Fibroblast of villous mesenchyme (primary cell): ENCODE measurements at regions not wholly inside any gene's neighbourhood (a gene's known extent, or its start where the extent isn't known, plus 50 kb on each side); places are given as distances from the start of the nearest gene placed in this dataset.

Source experiments
- DNase-seq: peaks from one replicate; pipeline ENCODE4 v3.0.0-alpha.2; 2010; ENCODE audit warnings: low read depth
- H3K4me3 ChIP-seq: 2 replicates; pipeline ENCODE4 v1.5.1; 2011; ENCODE audit warnings: low read depth, mild to moderate bottlenecking, low read length
- TF ChIP-seq, protein P1 (sequence below): IDR thresholded peaks from 2 replicates; pipeline ENCODE4 v1.5.1; 2012; ENCODE audit warnings: low read depth, mild to moderate bottlenecking, low read length; ENCODE audit not compliant: insufficient read depth

GRCh38 chr5:63697811-63698210, 264.4 kb downstream of the HTR1A start:
- TF ChIP-seq, protein P1, sequence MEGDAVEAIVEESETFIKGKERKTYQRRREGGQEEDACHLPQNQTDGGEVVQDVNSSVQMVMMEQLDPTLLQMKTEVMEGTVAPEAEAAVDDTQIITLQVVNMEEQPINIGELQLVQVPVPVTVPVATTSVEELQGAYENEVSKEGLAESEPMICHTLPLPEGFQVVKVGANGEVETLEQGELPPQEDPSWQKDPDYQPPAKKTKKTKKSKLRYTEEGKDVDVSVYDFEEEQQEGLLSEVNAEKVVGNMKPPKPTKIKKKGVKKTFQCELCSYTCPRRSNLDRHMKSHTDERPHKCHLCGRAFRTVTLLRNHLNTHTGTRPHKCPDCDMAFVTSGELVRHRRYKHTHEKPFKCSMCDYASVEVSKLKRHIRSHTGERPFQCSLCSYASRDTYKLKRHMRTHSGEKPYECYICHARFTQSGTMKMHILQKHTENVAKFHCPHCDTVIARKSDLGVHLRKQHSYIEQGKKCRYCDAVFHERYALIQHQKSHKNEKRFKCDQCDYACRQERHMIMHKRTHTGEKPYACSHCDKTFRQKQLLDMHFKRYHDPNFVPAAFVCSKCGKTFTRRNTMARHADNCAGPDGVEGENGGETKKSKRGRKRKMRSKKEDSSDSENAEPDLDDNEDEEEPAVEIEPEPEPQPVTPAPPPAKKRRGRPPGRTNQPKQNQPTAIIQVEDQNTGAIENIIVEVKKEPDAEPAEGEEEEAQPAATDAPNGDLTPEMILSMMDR = no peak
- peak; percentile 8 for DNase-seq
- no peak overlapping the region for H3K4me3 ChIP-seq

DNA sequence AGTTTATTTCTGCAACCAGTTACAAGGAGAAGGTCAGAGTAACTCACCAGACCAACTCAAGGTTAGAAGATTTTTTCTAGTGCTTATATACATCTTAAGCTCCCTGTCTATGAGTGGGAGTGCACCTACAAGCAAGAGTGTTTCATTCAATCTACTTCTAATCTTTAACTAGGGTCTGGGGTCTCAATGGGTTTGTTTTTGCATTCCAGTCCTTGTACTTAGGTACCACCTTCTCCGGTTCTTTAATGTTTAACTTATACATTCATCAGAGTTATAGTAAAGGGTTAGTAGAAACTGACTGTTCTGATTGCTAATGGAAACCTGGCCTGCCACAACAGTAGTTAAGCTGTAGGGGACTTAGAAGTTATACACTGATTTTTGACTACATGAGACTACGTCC, 271.7 kb downstream of the HTR1A start:
- no peak for DNase-seq
- TF ChIP-seq, protein P1 = no peak
- no peak overlapping the region for H3K4me3 ChIP-seq

- H3K4me3 ChIP-seq = no peak overlapping the region
- TF ChIP-seq, protein P1 = no peak
- DNase-seq = no peak
Observed at GRCh38 chr5:63687854-63688516, 274.3 kb downstream of the HTR1A start.

DNA sequence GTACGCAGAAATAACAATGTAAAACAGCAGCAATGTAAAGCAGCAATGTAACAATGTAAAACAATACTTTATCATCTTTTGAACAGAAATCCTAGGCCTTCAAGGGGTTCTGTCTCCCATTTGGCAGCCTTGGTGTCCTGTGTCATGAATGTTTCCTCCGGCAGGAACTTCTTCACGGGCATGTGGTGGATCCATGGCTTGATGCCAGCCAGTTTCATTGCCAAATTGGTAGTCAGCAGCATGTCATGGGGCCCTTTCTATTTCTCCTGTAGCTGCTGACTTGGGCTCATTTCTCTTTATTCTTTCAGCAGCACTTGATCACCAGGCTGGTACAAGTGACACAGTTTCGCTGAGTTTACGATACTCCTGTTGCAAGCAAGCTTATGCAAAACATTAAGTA, 275.3 kb downstream of the HTR1A start:
- no peak for DNase-seq
- H3K4me3 ChIP-seq = no peak overlapping the region
- TF ChIP-seq, protein P1 = no peak

GRCh38 chr5:63686181-63686580, 276.1 kb downstream of the HTR1A start:
- TF ChIP-seq, protein P1 = no peak
- DNase-seq = no peak
- H3K4me3 ChIP-seq = no peak overlapping the region

DNA sequence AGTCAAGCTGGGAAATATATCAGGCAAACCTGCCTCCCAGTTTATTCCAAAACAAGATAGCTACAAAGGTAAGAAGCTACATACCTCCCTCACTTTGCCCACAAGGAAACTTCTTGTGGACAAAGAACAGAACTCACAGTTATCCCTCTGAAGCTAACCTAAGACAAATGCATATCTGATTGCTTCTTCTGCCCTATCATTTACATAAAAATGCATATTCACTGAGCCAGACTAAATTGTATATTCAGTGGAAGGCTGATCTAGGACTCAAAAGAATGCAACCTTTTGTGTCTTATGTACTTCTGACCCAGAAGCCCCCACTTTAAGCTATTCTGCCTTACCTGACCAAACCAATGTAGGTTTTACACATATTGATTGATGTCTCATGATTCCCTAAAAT, 276.8 kb downstream of the HTR1A start:
- no peak for DNase-seq
- H3K4me3 ChIP-seq = no peak overlapping the region
- TF ChIP-seq, protein P1 = no peak

DNA sequence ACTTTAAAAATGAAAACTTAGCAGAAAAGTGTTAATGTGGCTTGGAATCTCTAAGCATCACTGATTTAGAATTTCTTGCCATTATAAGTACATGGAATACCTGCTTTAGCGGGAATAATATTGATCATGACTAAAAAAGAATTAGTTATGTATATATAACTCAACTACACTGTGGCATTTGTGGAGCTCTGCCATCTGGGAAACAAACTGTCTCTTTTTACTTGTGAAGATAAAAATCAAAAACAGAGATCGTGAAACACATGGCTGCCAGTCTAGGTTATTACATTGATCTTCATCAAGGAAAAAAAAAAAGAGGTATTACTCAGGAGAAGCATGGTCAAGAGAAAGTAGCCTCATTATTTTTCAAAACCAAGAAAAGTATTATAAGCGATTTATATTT, 287.4 kb downstream of the HTR1A start:
- no peak overlapping the region for H3K4me3 ChIP-seq
- no peak for DNase-seq
- TF ChIP-seq, protein P1 = no peak
